Effector CD4-positive, alpha-beta T cell (primary cell): ENCODE measurements at regions not wholly inside any gene's neighbourhood (a gene's known extent, or its start where the extent isn't known, plus 50 kb on each side); places are given as distances from the start of the nearest gene placed in this dataset.
"Not testable (repeated sequence)": the region's sequence is repeated elsewhere in the genome, so short reads cannot be mapped to it uniquely, and the experiment has no call there.

Experiments used
- DNase-seq: peaks from one replicate; pipeline ENCODE4 v3.0.0-alpha.2; 2020

GRCh38 chr11:80726236-80726635 lies 1285.4 kb upstream of the TENM4 start:
- no peak for DNase-seq

- no peak for DNase-seq
Measured at GRCh38 chr11:80724366-80724765, 1283.5 kb upstream of the TENM4 start.

- no peak for DNase-seq
Measured at GRCh38 chr11:80722629-80723028, 1281.8 kb upstream of the TENM4 start.

GRCh38 chr11:80720295-80720694 lies 1279.5 kb upstream of the TENM4 start:
- no peak for DNase-seq

DNA sequence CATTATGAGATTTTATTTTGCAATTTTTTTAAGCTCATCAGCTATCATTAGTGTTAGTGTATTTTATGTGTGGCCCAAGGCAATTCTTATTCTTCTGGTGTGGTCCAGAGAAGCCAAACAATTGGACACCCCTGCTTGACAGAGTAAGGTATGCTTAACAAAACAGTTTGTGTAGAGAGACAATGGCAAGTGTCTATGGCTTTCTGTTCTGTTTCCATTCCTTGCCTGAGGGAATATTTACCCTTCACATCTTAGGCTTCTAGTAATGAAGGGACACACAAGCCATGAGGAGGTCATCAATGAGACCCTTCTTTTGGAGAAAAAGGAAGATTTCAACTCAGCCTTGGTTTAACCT lies 1278.4 kb upstream of the TENM4 start:
- DNase-seq, result no peak

DNA sequence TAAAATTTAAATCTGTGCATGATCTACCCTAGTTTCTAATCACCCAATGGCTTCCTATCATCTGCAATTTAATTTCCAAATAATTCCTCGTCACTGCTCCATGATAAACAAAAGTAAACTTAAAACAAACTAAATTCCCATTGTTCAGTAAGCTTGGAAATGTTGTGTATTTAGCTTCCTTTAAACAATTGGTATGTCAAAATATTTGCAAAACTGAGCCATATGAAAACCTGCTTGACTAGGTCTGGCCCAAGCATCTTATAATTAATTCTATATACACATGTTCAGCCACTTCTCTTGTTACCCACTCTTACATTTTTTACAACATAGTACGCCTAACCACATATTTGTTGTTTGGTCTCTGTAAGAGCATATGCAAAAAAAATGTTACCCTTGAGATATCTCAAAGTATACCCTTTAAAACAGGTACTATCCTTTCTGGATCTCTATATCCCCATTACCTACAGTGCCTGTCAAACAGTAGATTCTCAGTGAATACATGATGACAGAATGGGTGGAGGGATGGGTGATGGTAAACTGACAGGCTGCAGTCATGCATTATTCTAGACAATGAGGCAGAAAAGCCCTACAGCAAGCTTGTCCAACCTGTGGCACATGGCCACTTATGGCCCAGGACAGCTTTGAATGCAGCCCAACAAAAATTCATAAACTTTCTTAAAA lies 1277.9 kb upstream of the TENM4 start:
- DNase-seq, result no peak

DNA sequence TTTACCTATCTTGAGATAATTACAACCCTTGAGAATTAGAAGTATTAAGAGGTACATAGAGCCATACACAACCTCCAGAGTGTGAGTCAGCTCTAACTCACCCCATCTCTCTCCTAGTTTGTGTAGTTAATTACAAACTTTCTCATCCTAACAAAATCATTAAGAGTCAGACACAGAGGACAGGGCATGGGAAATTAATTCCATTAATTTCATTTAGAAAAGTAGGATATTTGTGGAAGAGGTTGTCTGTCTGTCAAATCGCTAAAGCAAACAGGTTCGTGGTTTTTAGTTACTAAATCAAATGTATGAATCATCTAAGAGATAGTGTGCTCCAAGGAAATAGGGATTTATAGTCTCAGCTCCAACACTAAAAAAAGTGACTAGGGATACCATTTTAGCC lies 1261.4 kb upstream of the TENM4 start:
- no peak for DNase-seq

- DNase-seq, result no peak
Measured at GRCh38 chr11:80700386-80700785, 1259.6 kb upstream of the TENM4 start.

DNA sequence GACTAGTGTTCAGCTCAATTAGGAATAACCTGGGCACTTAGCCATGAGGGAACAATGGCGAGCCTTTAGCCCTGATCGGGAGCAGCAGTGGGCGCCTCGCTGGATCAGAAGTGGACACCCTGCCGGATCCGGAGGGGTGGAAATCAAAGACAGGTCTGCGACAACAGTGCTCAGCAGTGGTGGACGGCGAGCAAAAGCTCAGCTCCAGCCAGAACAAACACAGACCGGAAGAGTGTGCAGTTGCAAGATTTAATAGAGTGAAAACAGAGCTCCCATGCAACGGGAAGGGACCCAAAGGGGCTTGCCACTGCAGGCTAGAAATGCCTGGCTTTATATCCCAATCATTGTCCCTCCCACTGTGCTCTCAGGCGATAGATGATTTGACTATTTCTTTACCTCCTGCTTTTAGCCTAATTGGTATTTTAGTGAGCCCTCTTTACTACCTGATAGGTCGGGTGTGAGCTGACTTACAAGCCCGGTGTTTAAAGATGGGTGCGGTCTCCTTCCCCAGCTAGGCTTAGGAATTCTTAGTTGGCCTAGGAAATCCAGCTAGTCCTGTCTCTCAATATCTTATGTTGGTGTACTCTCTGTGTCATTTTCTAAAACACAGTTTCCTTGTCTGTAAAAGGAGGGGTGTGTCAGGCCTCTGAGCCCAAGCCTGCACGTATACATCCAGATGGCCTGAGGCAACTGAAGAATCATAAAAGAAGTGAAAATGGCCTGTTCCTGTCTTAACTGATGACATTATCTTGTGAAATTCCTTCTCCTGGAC lies 1258.8 kb upstream of the TENM4 start:
- not testable (repeated sequence) for DNase-seq

GRCh38 chr11:80698637-80699036 lies 1257.8 kb upstream of the TENM4 start:
- no peak for DNase-seq

DNA sequence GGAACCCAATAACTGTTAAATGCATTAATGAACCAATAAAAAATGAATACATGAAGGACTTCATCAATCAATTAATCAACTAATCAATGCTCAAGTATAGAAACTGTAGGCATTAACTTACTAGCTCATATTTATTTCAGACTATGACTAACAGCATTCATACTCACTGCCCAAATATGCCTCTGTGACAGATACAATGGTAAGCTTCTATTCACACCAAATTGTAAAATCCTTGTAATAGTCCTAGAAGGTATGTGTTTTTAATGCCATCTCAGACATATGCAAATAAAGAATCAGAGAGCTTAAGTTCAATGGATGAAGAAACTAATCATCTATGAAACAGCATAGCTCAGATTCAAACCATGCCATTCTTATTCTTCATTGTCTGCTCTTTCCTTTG lies 1253.6 kb upstream of the TENM4 start:
- DNase-seq, result no peak

DNA sequence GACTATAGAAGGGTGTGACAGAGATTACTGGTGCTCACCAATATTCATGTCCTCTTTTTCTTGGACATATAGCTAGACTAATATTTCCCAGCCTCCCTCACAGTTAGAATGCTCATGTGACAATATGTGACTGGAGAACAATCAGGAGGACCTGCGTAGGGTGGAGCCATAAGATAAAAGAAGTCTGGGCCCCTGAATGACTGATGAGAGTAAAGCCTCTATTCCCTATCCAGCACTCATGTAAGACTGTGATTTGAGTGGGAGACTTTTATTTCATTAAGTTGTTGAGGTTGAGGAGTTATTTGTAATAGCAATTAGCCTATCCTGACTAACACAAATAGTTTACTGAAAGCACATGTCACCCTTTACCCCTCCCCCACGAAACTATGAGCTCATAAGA lies 1247.1 kb upstream of the TENM4 start:
- DNase-seq, result no peak

DNA sequence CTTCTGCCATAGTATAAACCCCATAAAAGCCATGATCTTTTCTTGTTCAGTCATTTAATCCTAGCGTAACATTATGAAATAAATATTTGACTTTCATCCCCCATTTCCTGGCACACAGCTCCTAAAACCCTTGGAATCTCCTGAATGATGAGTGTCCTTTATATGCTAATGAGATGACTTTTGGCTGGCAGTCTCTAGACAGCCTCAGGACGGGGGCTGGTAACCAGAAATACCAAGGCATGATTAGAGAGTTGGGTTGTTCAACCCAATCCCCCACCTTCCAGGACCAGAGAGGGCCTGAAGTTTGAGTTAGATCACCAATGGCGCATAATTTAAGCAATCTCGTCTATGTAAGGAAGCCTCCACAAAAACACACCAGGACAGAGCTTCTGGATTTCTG lies 1246.1 kb upstream of the TENM4 start:
- no peak for DNase-seq

- no peak for DNase-seq
Measured at GRCh38 chr11:80673566-80673965, 1232.7 kb upstream of the TENM4 start.

GRCh38 chr11:80669620-80670019 lies 1228.8 kb upstream of the TENM4 start:
- DNase-seq, result no peak

GRCh38 chr11:80668039-80668438 lies 1227.2 kb upstream of the TENM4 start:
- DNase-seq, result no peak

- no peak for DNase-seq
Measured at GRCh38 chr11:80655834-80656233, 1215.0 kb upstream of the TENM4 start.

DNA sequence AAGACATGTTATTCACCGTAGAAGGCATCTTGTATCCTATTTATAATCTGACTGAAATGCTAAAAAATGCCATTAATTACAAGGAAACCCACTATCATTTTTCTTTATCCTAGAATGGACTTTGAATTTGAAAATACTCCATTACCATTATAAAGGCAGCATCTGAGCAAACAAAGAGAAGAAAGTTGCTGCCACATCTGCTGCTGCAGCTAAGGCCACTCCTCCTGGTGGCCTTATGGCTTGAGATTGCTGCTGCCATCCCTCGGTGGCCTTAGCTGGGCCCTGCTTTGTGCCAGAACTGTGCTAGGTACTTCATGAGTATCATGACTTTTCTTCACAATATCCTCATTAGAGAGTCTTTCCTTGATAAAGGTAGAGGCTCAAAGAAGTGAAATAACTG lies 1210.1 kb upstream of the TENM4 start:
- no peak for DNase-seq

DNA sequence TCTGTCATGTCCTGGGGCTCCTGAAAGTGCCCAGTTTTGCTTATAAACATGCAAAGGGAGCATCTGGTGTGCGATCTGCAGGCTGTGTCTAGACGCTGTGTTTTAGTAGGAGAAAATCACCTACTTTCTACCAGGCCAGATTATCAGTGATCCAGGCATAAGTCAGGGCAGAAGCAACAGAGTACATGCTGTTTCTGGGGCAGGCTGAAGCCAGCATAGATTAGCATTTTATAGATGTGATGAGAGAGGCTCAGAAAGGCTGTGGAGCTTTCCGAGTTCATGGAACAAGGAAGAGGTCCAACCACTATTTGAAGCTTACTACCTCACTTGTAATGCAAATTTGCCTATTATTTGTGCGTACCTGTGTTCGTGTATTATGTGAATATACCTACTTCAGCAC lies 1208.4 kb upstream of the TENM4 start:
- DNase-seq, result no peak

- no peak for DNase-seq
Measured at GRCh38 chr11:80638296-80638695, 1197.5 kb upstream of the TENM4 start.

DNA sequence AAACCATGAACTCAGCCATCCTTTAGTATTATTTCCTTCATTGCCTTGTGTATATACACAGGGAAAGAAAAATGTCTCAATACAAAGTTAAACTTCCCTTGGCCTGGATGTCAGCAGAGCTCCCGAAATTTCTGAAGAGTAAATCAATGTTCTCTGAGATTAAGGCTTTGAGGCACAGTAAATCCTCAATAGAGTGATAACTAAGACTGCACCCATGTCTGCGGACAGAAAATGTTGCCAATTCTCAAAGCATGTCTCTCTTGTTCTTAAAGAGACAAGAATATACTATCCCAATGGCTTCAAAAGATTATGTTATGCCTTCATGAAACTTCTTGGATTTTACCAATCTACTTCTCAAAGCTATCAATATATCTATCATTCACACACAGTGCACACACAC lies 1196.7 kb upstream of the TENM4 start:
- DNase-seq, result no peak

GRCh38 chr11:80636999-80637398 lies 1196.2 kb upstream of the TENM4 start:
- no peak for DNase-seq

- no peak for DNase-seq
Measured at GRCh38 chr11:80635178-80635577, 1194.3 kb upstream of the TENM4 start.

DNA sequence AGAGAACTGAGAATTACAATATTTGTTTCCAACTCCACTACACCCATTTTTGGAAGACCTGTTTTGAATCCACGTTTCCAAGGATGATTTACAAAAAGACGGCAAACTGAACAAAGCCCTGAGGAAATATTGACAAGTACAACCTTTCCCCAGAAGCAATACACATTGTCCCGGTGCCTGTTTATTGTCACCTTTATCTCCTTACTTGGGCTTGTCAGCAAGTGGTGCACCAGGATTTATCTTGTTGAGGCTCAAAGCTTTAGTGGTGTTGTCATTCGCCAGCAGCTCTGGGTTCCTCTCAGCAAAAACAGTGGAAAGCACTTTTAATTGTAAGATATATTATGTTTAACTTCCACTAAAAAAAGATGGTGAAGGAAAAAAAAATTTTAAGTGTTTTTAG lies 1191.9 kb upstream of the TENM4 start:
- no peak for DNase-seq

- DNase-seq, result no peak
Measured at GRCh38 chr11:80632156-80632555, 1191.3 kb upstream of the TENM4 start.
